Mammary epithelial cell (primary cell): ENCODE measurements at regions not wholly inside any gene's neighbourhood (a gene's known extent, or its start where the extent isn't known, plus 50 kb on each side); places are given as distances from the start of the nearest gene placed in this dataset.

Experiments
- CTCF ChIP-seq, 2 donors: IDR thresholded peaks in 1 of 2; conservative IDR thresholded peaks in 1 of 2; 2 replicates each; pipeline ENCODE4 v1.5.1; 2011 to 2012; ENCODE audit warnings: inconsistent platforms in 2 of 2, low read length in 2 of 2, mild to moderate bottlenecking in 2 of 2, control low read depth in 1 of 2, low read depth in 1 of 2; ENCODE audit not compliant: insufficient read depth in 1 of 2; ENCODE audit errors: extremely low read depth in 1 of 2
- EZH2 ChIP-seq: IDR thresholded peaks from 2 replicates; pipeline ENCODE4 v1.6.1; 2012; ENCODE audit warnings: low read length, inconsistent platforms, borderline replicate concordance

GRCh38 chrX:6856471-6856870 lies 291.0 kb upstream of the STS start:
- TF ChIP-seq CTCF (conservative IDR thresholded peaks at IDR 0.05 in 1 of 2, IDR thresholded peaks at IDR 0.05 in 1 of 2; ENCODE audit: extremely low read depth in 1 of 2, insufficient read depth in 1 of 2, low read depth in 1 of 2, low read length in 2 of 2) (no peak), EZH2 (no peak)
